Epithelial cell of esophagus (primary cell): ENCODE measurements at regions not wholly inside any gene's neighbourhood (a gene's known extent, or its start where the extent isn't known, plus 50 kb on each side); places are given as distances from the start of the nearest gene placed in this dataset.
"Not testable (repeated sequence)": the region's sequence is repeated elsewhere in the genome, so short reads cannot be mapped to it uniquely, and the experiment has no call there.

Experiments
- DNase-seq: peaks from one replicate; pipeline ENCODE4 v3.0.0; 2010; ENCODE audit warnings: low read depth
- H3K4me3 ChIP-seq: 2 replicates; pipeline ENCODE4 v1.5.1; 2011; ENCODE audit warnings: mild to moderate bottlenecking, low read length, control low read depth
- CTCF ChIP-seq: IDR thresholded peaks from 2 replicates; pipeline ENCODE4 v1.5.1; 2011; ENCODE audit warnings: low read depth, mild to moderate bottlenecking, low read length, control low read depth, inconsistent platforms; ENCODE audit not compliant: insufficient read depth; ENCODE audit errors: missing control alignments

- TF ChIP-seq CTCF, result no peak
- DNase-seq, result no peak
- H3K4me3 ChIP-seq, result no peak overlapping the region
Observed at GRCh38 chr1:215397843-215398242, 169.3 kb upstream of the KCTD3 start.

GRCh38 chr1:215399787-215400186, 167.3 kb upstream of the KCTD3 start:
- no peak for DNase-seq
- no peak for TF ChIP-seq CTCF
- H3K4me3 ChIP-seq, result no peak overlapping the region

GRCh38 chr1:215400741-215401140, 166.4 kb upstream of the KCTD3 start:
- TF ChIP-seq CTCF, result no peak
- no peak overlapping the region for H3K4me3 ChIP-seq
- DNase-seq, result no peak

GRCh38 chr1:215402147-215402546, 165.0 kb upstream of the KCTD3 start:
- no peak overlapping the region for H3K4me3 ChIP-seq
- DNase-seq, result no peak
- TF ChIP-seq CTCF, result no peak

GRCh38 chr1:215405211-215405610, 161.9 kb upstream of the KCTD3 start:
- DNase-seq, result no peak
- TF ChIP-seq CTCF, result no peak
- H3K4me3 ChIP-seq, result no peak overlapping the region

GRCh38 chr1:215406927-215407326, 160.2 kb upstream of the KCTD3 start:
- H3K4me3 ChIP-seq, result no peak overlapping the region
- no peak for TF ChIP-seq CTCF
- DNase-seq, result no peak

GRCh38 chr1:215407575-215407974, 159.5 kb upstream of the KCTD3 start:
- no peak for DNase-seq
- H3K4me3 ChIP-seq, result no peak overlapping the region
- TF ChIP-seq CTCF, result no peak

- peak; percentile 26 for DNase-seq
Observed at GRCh38 chr1:215409546-215409945, 157.6 kb upstream of the KCTD3 start.

GRCh38 chr1:215415521-215415920, 151.6 kb upstream of the KCTD3 start:
- DNase-seq, H3K4me3 ChIP-seq: not testable (repeated sequence)

More at GRCh38 chr1:215409546-215409945, 157.6 kb upstream of the KCTD3 start:
- not testable (repeated sequence) for H3K4me3 ChIP-seq
